ENCODE measurements at regions not wholly inside any gene's neighbourhood (a gene's known extent, or its start where the extent isn't known, plus 50 kb on each side); places are given as distances from the start of the nearest gene placed in this dataset.
A peak's percentile ranks its signal among the peaks of the same experiment; 100 is the strongest.

GRCh38 chr12:45102818-45103217 is 51.9 kb upstream of the DBX2 start:
- DNase-seq (ENCODE audit: low read depth), result no peak
- no peak for TF ChIP-seq CTCF (conservative IDR thresholded peaks at IDR 0.05; ENCODE audit: control insufficient read depth, insufficient read depth, low read depth, low read length)
- no peak overlapping the region for H3K4me3 ChIP-seq (ENCODE audit: control insufficient read depth, low read depth, low read length)

GRCh38 chr12:45105996-45106395 is 55.1 kb upstream of the DBX2 start:
- DNase-seq (ENCODE audit: low read depth), result no peak
- H3K4me3 ChIP-seq (ENCODE audit: control insufficient read depth, low read depth, low read length), result no peak overlapping the region
- TF ChIP-seq CTCF (conservative IDR thresholded peaks at IDR 0.05; ENCODE audit: control insufficient read depth, insufficient read depth, low read depth, low read length), result no peak

GRCh38 chr12:45112306-45112705 is 61.4 kb upstream of the DBX2 start:
- TF ChIP-seq CTCF (conservative IDR thresholded peaks at IDR 0.05; ENCODE audit: control insufficient read depth, insufficient read depth, low read depth, low read length), result no peak
- DNase-seq (ENCODE audit: low read depth), result no peak
- H3K4me3 ChIP-seq (ENCODE audit: control insufficient read depth, low read depth, low read length), result no peak overlapping the region

- TF ChIP-seq CTCF (conservative IDR thresholded peaks at IDR 0.05; ENCODE audit: control insufficient read depth, insufficient read depth, low read depth, low read length), result no peak
- no peak overlapping the region for H3K4me3 ChIP-seq (ENCODE audit: control insufficient read depth, low read depth, low read length)
- no peak for DNase-seq (ENCODE audit: low read depth)
Measured at GRCh38 chr12:45121224-45121623, 70.3 kb upstream of the DBX2 start.

GRCh38 chr12:45122768-45123380 is 72.0 kb upstream of the DBX2 start:
- peak; percentile 66 for DNase-seq (ENCODE audit: low read depth)
- TF ChIP-seq CTCF (conservative IDR thresholded peaks at IDR 0.05; ENCODE audit: control insufficient read depth, insufficient read depth, low read depth, low read length), result peak; percentile 61
- H3K4me3 ChIP-seq (ENCODE audit: control insufficient read depth, low read depth, low read length), result no peak overlapping the region

GRCh38 chr12:45124485-45125155 is 73.7 kb upstream of the DBX2 start:
- DNase-seq (ENCODE audit: low read depth), result no peak
- TF ChIP-seq CTCF (conservative IDR thresholded peaks at IDR 0.05; ENCODE audit: control insufficient read depth, insufficient read depth, low read depth, low read length), result no peak
- no peak overlapping the region for H3K4me3 ChIP-seq (ENCODE audit: control insufficient read depth, low read depth, low read length)
